ENCODE measurements at regions not wholly inside any gene's neighbourhood (a gene's known extent, or its start where the extent isn't known, plus 50 kb on each side); places are given as distances from the start of the nearest gene placed in this dataset.

DNA sequence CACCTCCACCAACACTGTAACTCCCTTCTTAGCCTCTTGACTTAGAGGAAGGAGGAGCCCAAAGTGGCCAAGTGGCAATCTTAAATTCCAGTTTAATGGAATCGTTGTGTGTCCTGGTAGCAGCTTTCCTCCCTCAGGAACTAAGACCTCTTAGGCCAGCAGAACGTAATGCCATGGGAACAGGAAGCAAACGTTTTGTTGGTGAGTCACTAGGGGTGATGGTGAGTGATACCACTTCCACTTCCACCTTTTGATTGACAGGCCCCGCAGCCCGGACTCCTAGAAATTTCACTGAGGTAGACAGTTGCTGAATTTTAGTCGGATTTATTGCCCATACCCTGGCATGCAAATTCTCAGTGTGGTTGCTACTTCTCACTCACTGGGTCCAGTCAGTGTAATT, 94.2 kb upstream of the FBN2 start:
- no peaks in the 10 kb centered on the region for H3K36me3 Mint-ChIP-seq
- H3K4me3 Mint-ChIP-seq = no peak overlapping the region
- TF ChIP-seq, protein P1, sequence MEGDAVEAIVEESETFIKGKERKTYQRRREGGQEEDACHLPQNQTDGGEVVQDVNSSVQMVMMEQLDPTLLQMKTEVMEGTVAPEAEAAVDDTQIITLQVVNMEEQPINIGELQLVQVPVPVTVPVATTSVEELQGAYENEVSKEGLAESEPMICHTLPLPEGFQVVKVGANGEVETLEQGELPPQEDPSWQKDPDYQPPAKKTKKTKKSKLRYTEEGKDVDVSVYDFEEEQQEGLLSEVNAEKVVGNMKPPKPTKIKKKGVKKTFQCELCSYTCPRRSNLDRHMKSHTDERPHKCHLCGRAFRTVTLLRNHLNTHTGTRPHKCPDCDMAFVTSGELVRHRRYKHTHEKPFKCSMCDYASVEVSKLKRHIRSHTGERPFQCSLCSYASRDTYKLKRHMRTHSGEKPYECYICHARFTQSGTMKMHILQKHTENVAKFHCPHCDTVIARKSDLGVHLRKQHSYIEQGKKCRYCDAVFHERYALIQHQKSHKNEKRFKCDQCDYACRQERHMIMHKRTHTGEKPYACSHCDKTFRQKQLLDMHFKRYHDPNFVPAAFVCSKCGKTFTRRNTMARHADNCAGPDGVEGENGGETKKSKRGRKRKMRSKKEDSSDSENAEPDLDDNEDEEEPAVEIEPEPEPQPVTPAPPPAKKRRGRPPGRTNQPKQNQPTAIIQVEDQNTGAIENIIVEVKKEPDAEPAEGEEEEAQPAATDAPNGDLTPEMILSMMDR (conservative IDR thresholded peaks at IDR 0.05) = no peak
- no peaks in the 10 kb centered on the region for H3K4me1 Mint-ChIP-seq (ENCODE audit: unreplicated experiment)
- DNase-seq (ENCODE audit: extremely low spot score, unreplicated experiment) = no peak
- H3K27ac Mint-ChIP-seq = no peak overlapping the region
- peaks cover 18% of the 10 kb centered on the region for H3K9me3 Mint-ChIP-seq
- H3K27me3 Mint-ChIP-seq = no peaks in the 10 kb centered on the region

DNA sequence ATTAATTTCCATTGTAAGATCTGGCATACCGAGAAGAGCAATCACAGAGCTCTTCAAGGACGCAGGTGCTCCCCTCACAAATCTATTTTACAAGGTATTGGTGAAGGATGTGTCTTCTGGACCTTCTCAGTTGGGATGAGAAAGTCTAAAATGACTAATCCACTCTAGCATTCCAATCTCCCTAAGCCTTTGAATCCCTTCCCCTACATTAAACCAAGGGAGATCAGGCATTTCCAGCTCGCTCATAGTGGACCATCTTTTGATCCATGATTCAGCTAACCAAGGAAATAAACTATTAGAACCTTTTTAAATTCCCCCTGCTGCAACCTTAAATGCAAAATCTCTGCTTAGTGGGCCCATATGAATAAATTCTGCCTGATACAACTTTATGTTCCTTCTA, 95.9 kb upstream of the FBN2 start:
- H3K27me3 Mint-ChIP-seq = no peaks in the 10 kb centered on the region
- H3K36me3 Mint-ChIP-seq = no peaks in the 10 kb centered on the region
- H3K27ac Mint-ChIP-seq = no peak overlapping the region
- no peak for DNase-seq (ENCODE audit: extremely low spot score, unreplicated experiment)
- TF ChIP-seq, protein P1 (conservative IDR thresholded peaks at IDR 0.05) = no peak
- peaks cover 18% of the 10 kb centered on the region for H3K9me3 Mint-ChIP-seq
- no peaks in the 10 kb centered on the region for H3K4me1 Mint-ChIP-seq (ENCODE audit: unreplicated experiment)
- no peak overlapping the region for H3K4me3 Mint-ChIP-seq

DNA sequence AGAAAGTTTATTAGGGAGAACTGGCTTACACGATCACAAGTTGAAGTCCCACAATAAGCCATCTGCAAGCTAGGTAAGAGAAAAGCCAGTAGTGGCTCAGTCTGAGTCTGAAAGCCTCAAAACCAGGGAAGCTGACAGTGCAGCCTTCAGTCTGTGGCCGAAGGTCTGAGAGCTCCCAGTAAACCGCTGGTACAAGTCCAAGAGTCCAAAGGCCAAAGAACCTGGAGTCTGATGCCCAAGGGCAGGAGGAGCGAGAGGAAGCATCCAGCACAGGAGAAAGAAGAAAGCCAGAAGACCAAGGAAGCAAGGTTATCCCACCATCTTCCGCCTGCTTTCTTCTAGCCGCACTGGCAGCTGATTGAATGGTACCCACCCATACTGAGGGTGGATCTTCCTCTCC, 97.3 kb upstream of the FBN2 start:
- Mint-ChIP-seq H3K9me3 (peaks cover 18% of the 10 kb centered on the region), H3K36me3 (no peaks in the 10 kb centered on the region), H3K27ac (no peak overlapping the region), H3K27me3 (no peaks in the 10 kb centered on the region), H3K4me1 (ENCODE audit: unreplicated experiment) (no peaks in the 10 kb centered on the region), H3K4me3 (no peak overlapping the region)
- no peak for DNase-seq (ENCODE audit: extremely low spot score, unreplicated experiment)
- TF ChIP-seq, protein P1 (conservative IDR thresholded peaks at IDR 0.05) = no peak

DNA sequence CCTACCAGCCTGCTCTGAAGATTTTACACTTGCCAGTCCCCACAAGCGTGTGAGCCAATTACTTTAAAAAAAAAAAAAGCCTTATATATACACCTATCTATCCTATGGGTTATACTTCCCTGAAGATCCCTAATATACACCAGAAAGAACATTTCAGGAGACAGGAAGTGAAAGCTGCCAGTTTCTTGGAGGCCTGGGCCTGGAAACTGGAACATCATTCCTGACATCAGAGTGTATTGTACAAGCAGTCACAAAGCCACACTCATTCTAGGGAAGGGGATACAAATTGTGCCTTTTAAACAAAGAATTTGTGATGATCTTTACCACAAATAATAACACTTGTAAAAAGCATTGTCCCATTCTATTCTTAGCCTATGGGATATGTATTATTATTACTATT, 98.3 kb upstream of the FBN2 start:
- Mint-ChIP-seq H3K27ac (no peak overlapping the region), H3K4me3 (no peak overlapping the region), H3K27me3 (no peaks in the 10 kb centered on the region), H3K9me3 (peaks cover 18% of the 10 kb centered on the region), H3K36me3 (no peaks in the 10 kb centered on the region), H3K4me1 (ENCODE audit: unreplicated experiment) (no peaks in the 10 kb centered on the region)
- no peak for DNase-seq (ENCODE audit: extremely low spot score, unreplicated experiment)
- TF ChIP-seq, protein P1 (conservative IDR thresholded peaks at IDR 0.05) = no peak

DNA sequence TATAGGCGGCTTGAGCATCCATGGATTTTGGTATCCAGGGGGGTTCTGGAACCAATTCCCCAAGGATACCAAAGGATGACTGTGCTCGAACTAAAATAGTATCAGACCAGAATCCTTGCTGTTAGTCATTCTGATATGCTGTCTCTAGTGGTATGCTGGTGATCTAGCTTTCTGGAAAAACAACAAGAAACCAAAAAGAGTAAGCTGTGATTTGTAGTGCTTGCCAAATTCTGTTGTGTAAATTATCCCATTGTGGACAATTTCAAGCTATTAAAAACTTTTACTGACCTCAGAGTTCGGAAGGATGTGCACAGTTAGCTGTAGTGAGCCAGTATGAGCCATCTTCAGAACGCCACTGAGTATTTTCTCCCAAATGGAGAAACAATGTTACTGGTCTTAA, 99.0 kb upstream of the FBN2 start:
- H3K27ac Mint-ChIP-seq = no peak overlapping the region
- H3K36me3 Mint-ChIP-seq = no peaks in the 10 kb centered on the region
- no peaks in the 10 kb centered on the region for H3K4me1 Mint-ChIP-seq (ENCODE audit: unreplicated experiment)
- peaks cover 16% of the 10 kb centered on the region for H3K9me3 Mint-ChIP-seq
- no peaks in the 10 kb centered on the region for H3K27me3 Mint-ChIP-seq
- no peak for DNase-seq (ENCODE audit: extremely low spot score, unreplicated experiment)
- TF ChIP-seq, protein P1 (conservative IDR thresholded peaks at IDR 0.05) = no peak
- no peak overlapping the region for H3K4me3 Mint-ChIP-seq

DNA sequence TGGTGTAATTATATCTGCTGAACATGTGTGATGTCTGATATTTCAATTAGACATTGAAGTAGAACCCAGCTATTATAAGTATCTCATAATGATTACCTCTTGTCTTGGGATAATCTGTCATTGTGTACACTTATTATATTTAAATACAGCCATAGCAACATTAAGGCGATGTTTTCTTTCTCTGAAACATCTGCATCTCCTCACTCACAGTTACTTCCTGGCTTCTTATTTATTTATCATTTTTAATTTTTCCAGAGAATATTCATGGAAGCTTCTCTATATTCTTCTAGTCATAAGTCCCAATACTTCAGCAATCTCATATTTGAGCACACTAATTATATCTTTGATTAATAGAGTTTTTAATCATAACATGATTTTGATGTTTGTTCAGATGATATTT, 103.8 kb upstream of the FBN2 start:
- DNase-seq (ENCODE audit: extremely low spot score, unreplicated experiment) = no peak
- no peak overlapping the region for H3K27ac Mint-ChIP-seq
- no peaks in the 10 kb centered on the region for H3K36me3 Mint-ChIP-seq
- TF ChIP-seq, protein P1 (conservative IDR thresholded peaks at IDR 0.05) = no peak
- H3K4me3 Mint-ChIP-seq = no peak overlapping the region
- no peaks in the 10 kb centered on the region for H3K9me3 Mint-ChIP-seq
- no peaks in the 10 kb centered on the region for H3K27me3 Mint-ChIP-seq
- H3K4me1 Mint-ChIP-seq (ENCODE audit: unreplicated experiment) = peaks cover 4% of the 10 kb centered on the region
